ENCODE measurements at regions not wholly inside any gene's neighbourhood (a gene's known extent, or its start where the extent isn't known, plus 50 kb on each side); places are given as distances from the start of the nearest gene placed in this dataset.
"Not testable (repeated sequence)": the region's sequence is repeated elsewhere in the genome, so short reads cannot be mapped to it uniquely, and the experiment has no call there.

DNA sequence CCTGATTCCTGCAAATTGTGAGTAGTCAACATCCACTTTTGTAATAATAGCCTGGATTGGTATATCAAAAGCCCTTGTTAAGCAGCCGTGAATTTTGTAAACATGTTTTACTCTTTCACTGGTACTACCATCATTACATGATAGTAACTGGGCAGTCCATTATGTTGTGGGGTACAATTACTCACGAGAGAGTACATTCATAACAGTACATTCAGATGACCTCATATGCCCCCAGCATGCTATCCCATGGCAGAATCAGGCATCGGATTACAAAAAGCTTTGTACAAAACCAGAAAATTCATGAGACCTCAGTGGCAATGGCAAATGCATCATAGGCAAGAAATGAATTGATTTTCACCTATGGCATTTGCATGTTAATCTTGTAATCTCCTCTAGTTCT lies 166.2 kb downstream of the EPM2A start:
- ATAC-seq (no peak), DNase-seq (ENCODE audit: low spot score) (no peak)
- intact Hi-C loops (cut with DNase I): no loop called here

- intact Hi-C loops (cut with DNase I); ATAC-seq; DNase-seq (ENCODE audit: low spot score): not testable (repeated sequence)
Measured at GRCh38 chr6:145570336-145570735, 165.0 kb downstream of the EPM2A start.

DNA sequence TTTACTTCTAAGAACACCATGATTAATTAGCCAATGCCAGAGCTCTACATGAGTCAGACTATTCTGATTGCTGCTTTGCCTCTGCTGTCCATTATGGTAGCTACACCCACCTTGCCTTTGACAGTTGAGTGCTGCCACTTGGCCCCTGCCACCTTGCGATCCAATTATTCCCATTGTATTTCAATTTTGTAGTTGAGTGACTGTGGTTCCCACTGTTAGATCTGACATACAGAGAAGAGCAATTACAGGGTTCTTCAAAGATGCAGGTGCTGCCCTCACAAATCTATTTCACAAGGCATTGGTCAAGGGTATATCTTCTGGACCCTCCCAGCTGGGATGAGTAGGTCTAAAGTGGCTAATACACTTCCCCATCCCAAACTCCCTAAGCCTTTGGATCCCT lies 161.1 kb downstream of the EPM2A start:
- DNase-seq (ENCODE audit: low spot score); intact Hi-C loops (cut with DNase I); ATAC-seq: not testable (repeated sequence)

Measured in sciatic nerve (tissue), 2 donors.